Lower lobe of right lung (tissue), 2 donors: ENCODE measurements at regions not wholly inside any gene's neighbourhood (a gene's known extent, or its start where the extent isn't known, plus 50 kb on each side); places are given as distances from the start of the nearest gene placed in this dataset.

Source experiments
- ATAC-seq, 2 donors: fragments of 200-7000 bp; cut with Tn5 transposase; one replicate each; pipeline ENCODE4 v1.9.1; 2020 to 2022; ENCODE audit warnings: mild to moderate bottlenecking in 2 of 2, moderate library complexity in 2 of 2
- DNase-seq: peaks from one replicate; pipeline ENCODE4 v3.0.0-alpha.2; 2020
- H3K27ac ChIP-seq: fragments of 200-600 bp; one replicate; pipeline ENCODE4 v1.8.0; 2022
- H3K27me3 ChIP-seq: fragments of 200-600 bp; one replicate; pipeline ENCODE4 v1.8.0; 2022; ENCODE audit warnings: low read depth
- H3K36me3 ChIP-seq: fragments of 200-600 bp; one replicate; pipeline ENCODE4 v1.8.0; 2022; ENCODE audit warnings: mild to moderate bottlenecking
- H3K4me1 ChIP-seq: fragments of 200-600 bp; one replicate; pipeline ENCODE4 v1.8.0; 2022
- H3K4me3 ChIP-seq: fragments of 200-600 bp; one replicate; pipeline ENCODE4 v1.8.0; 2022; ENCODE audit warnings: mild to moderate bottlenecking
- H3K9me3 ChIP-seq: fragments of 200-600 bp; one replicate; pipeline ENCODE4 v1.8.0; 2022
- intact Hi-C: fragments of 100-400 bp; cut with DNase I; formaldehyde crosslinking; loops from one replicate; pipeline ENCODE4 v1.11.0; 2022
- TF ChIP-seq, protein P1 (sequence below): fragments of 200-600 bp; IDR thresholded peaks from one replicate; pipeline ENCODE4 v1.8.0; 2022; ENCODE audit warnings: antibody characterized with exemption, mild to moderate bottlenecking
- donor health status: DM: no; HTN: yes; CAD: no; lungs with severe emphysema.

DNA sequence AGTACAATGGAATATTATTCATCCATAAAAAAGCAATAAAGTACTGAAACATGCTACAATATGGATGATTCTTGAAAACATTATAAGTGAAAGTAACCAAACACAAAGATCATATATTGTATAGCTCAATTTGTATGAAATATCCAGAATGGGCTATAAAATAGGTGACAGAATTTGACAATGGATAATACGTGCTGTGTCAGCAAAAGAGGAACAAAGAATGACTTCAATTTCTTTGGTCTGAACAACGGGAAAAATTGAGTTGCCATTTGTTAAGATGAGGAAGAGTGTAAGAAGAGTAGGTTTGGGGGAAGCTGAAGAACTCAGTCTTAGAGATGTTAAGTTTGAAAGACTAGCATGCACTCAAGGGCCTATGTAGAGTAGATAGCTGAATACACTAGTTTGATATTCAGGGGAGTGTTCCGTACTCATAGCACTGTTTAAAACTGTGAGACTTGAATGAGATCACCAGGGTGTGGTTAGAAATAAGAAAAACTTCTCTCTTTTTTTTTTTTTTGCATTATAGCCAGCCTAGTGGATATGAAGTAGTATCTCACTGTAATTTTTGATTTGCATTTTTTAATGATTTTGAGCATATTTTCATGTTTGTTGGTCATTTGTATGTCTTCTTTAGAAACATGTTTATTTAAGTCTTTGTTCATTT is 213.6 kb downstream of the NR4A2 start:
- no peaks in the 10 kb centered on the region for H3K4me1 ChIP-seq
- H3K9me3 ChIP-seq, result no peaks in the 10 kb centered on the region
- H3K27ac ChIP-seq, result no peak overlapping the region
- no peaks in the 10 kb centered on the region for H3K27me3 ChIP-seq
- no peak for ATAC-seq
- no peak overlapping the region for H3K4me3 ChIP-seq
- DNase-seq, result no peak
- no peaks in the 10 kb centered on the region for H3K36me3 ChIP-seq
- TF ChIP-seq, protein P1, sequence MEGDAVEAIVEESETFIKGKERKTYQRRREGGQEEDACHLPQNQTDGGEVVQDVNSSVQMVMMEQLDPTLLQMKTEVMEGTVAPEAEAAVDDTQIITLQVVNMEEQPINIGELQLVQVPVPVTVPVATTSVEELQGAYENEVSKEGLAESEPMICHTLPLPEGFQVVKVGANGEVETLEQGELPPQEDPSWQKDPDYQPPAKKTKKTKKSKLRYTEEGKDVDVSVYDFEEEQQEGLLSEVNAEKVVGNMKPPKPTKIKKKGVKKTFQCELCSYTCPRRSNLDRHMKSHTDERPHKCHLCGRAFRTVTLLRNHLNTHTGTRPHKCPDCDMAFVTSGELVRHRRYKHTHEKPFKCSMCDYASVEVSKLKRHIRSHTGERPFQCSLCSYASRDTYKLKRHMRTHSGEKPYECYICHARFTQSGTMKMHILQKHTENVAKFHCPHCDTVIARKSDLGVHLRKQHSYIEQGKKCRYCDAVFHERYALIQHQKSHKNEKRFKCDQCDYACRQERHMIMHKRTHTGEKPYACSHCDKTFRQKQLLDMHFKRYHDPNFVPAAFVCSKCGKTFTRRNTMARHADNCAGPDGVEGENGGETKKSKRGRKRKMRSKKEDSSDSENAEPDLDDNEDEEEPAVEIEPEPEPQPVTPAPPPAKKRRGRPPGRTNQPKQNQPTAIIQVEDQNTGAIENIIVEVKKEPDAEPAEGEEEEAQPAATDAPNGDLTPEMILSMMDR, result no peak
- intact Hi-C loops, result no loop called here

- Histone ChIP-seq H3K4me1 (no peaks in the 10 kb centered on the region), H3K36me3 (no peaks in the 10 kb centered on the region), H3K9me3 (no peaks in the 10 kb centered on the region), H3K4me3 (no peak overlapping the region), H3K27ac (no peak overlapping the region), H3K27me3 (no peaks in the 10 kb centered on the region)
- TF ChIP-seq, protein P1, result no peak
- intact Hi-C loops, result no loop called here
- DNase-seq (no peak), ATAC-seq (no peak)
Observed at GRCh38 chr2:156116113-156116512, 216.4 kb downstream of the NR4A2 start.

DNA sequence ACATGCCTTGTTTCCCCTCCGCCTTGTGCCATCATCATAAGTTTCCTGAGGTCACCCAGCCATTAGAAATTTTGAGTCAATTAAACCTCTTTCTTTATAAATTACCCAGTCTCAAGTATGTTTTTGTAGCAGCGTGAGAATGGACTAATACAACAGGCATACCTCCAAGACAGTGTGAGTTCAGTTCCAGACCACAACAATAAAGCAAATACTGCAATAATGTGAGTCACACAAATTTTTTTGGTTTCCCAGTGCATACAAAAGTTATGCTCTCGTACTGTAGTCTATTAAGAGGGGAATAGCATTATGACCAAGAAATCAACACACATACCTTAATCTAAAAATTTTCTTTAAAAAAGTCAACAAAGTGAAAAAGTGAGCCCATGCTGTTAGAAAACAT is 217.2 kb downstream of the NR4A2 start:
- ATAC-seq (no peak), DNase-seq (no peak)
- no peak overlapping the region for H3K27ac ChIP-seq
- no peaks in the 10 kb centered on the region for H3K4me1 ChIP-seq
- H3K27me3 ChIP-seq, result no peaks in the 10 kb centered on the region
- no peaks in the 10 kb centered on the region for H3K36me3 ChIP-seq
- TF ChIP-seq, protein P1, result no peak
- H3K4me3 ChIP-seq, result no peak overlapping the region
- no peaks in the 10 kb centered on the region for H3K9me3 ChIP-seq
- intact Hi-C loops, result no loop called here

- no peak for DNase-seq
- intact Hi-C loops, result no loop called here
- TF ChIP-seq, protein P1, result no peak
- no peaks in the 10 kb centered on the region for H3K36me3 ChIP-seq
- H3K4me1 ChIP-seq, result no peaks in the 10 kb centered on the region
- ATAC-seq, result no peak
- H3K9me3 ChIP-seq, result no peaks in the 10 kb centered on the region
- no peaks in the 10 kb centered on the region for H3K27me3 ChIP-seq
- H3K4me3 ChIP-seq, result no peak overlapping the region
- no peak overlapping the region for H3K27ac ChIP-seq
Observed at GRCh38 chr2:156112323-156112722, 220.2 kb downstream of the NR4A2 start.

GRCh38 chr2:156110890-156111289 is 221.6 kb downstream of the NR4A2 start:
- intact Hi-C loops, result no loop called here
- no peaks in the 10 kb centered on the region for H3K4me1 ChIP-seq
- no peaks in the 10 kb centered on the region for H3K9me3 ChIP-seq
- no peaks in the 10 kb centered on the region for H3K36me3 ChIP-seq
- H3K27me3 ChIP-seq, result no peaks in the 10 kb centered on the region
- H3K4me3 ChIP-seq, result no peak overlapping the region
- DNase-seq (no peak), ATAC-seq (peak in 1 of 2 donors; percentile 50)
- no peak overlapping the region for H3K27ac ChIP-seq
- TF ChIP-seq, protein P1, result peak; percentile 10
